C4-2B (cell line): ENCODE measurements at regions not wholly inside any gene's neighbourhood (a gene's known extent, or its start where the extent isn't known, plus 50 kb on each side); places are given as distances from the start of the nearest gene placed in this dataset.

Experiments used
- ZFX ChIP-seq: fragments of 450-650 bp; IDR thresholded peaks from 2 replicates; pipeline ENCODE4 v1.6.1; 2017
- TF ChIP-seq, protein P1 (sequence below): fragments of 450-650 bp; conservative IDR thresholded peaks from 2 replicates; pipeline ENCODE4 v1.5.1; 2017; ENCODE audit warnings: mild to moderate bottlenecking

GRCh38 chr20:39849664-39850063 lies 839.4 kb downstream of the MAFB start:
- TF ChIP-seq, protein P1, sequence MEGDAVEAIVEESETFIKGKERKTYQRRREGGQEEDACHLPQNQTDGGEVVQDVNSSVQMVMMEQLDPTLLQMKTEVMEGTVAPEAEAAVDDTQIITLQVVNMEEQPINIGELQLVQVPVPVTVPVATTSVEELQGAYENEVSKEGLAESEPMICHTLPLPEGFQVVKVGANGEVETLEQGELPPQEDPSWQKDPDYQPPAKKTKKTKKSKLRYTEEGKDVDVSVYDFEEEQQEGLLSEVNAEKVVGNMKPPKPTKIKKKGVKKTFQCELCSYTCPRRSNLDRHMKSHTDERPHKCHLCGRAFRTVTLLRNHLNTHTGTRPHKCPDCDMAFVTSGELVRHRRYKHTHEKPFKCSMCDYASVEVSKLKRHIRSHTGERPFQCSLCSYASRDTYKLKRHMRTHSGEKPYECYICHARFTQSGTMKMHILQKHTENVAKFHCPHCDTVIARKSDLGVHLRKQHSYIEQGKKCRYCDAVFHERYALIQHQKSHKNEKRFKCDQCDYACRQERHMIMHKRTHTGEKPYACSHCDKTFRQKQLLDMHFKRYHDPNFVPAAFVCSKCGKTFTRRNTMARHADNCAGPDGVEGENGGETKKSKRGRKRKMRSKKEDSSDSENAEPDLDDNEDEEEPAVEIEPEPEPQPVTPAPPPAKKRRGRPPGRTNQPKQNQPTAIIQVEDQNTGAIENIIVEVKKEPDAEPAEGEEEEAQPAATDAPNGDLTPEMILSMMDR, result no peak
- no peak for TF ChIP-seq ZFX
